Mesodermal cell (in vitro differentiated cells): ENCODE measurements at regions not wholly inside any gene's neighbourhood (a gene's known extent, or its start where the extent isn't known, plus 50 kb on each side); places are given as distances from the start of the nearest gene placed in this dataset.

Experiments used
- H3K27ac ChIP-seq: 2 replicates; pipeline ENCODE4 v1.7.0; 2013; ENCODE audit warnings: mild to moderate bottlenecking, low read depth, low read length, moderate library complexity; ENCODE audit not compliant: severe bottlenecking
- H3K36me3 ChIP-seq: 2 replicates; pipeline ENCODE4 v1.7.1; 2013; ENCODE audit warnings: mild to moderate bottlenecking, low read length, moderate library complexity; ENCODE audit not compliant: control insufficient read depth, insufficient read depth
- H3K4me1 ChIP-seq: one replicate; pipeline ENCODE4 v1.7.1; 2013; ENCODE audit warnings: mild to moderate bottlenecking, low read length; ENCODE audit not compliant: insufficient read depth, control insufficient read depth, poor library complexity, severe bottlenecking
- H3K4me3 ChIP-seq: 2 replicates; pipeline ENCODE4 v1.7.0; 2013; ENCODE audit warnings: low read length, control low read depth, mild to moderate bottlenecking; ENCODE audit not compliant: insufficient read depth, poor library complexity, severe bottlenecking; ENCODE audit errors: extremely low read depth
- H3K9me3 ChIP-seq: 2 replicates; pipeline ENCODE4 v1.7.1; 2013; ENCODE audit warnings: mild to moderate bottlenecking, low read length, moderate library complexity; ENCODE audit not compliant: control insufficient read depth
- WGBS, 2 experiments: methylation state at CpG; one replicate each; pipeline ENCODE4 v1.1.5; 2013; ENCODE audit warnings: missing lambda C conversion rate in 2 of 2; ENCODE audit not compliant: insufficient coverage in 2 of 2; 5-methylcytosine and 5-hydroxymethylcytosine counted together

DNA sequence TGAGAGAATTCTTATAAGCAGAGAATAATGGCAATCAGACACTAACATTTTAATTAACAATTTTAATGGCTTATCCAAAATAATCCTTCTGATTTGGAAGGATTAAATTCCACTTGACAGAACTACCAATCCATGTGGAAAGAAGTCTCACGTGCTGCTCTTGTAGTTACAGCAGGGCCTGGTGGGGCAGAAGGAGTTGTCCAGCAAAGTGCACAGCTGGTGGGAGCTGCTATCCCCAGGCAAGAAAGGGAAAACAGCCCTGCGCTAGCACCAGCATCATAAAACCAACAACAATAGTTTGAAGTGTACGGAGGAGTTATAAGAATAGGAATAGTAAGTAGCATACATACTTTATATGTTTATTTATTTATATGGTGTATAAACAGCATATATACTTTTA, 127.4 kb upstream of the TRIM2 start:
- no peaks in the 10 kb centered on the region for H3K36me3 ChIP-seq
- H3K9me3 ChIP-seq = no peaks in the 10 kb centered on the region
- H3K4me3 ChIP-seq = no peak overlapping the region
- no peaks in the 10 kb centered on the region for H3K4me1 ChIP-seq
- H3K27ac ChIP-seq = no peak overlapping the region
- WGBS, 2 experiments = no CpG with 5 or more reads among the region's 3 CpGs

DNA sequence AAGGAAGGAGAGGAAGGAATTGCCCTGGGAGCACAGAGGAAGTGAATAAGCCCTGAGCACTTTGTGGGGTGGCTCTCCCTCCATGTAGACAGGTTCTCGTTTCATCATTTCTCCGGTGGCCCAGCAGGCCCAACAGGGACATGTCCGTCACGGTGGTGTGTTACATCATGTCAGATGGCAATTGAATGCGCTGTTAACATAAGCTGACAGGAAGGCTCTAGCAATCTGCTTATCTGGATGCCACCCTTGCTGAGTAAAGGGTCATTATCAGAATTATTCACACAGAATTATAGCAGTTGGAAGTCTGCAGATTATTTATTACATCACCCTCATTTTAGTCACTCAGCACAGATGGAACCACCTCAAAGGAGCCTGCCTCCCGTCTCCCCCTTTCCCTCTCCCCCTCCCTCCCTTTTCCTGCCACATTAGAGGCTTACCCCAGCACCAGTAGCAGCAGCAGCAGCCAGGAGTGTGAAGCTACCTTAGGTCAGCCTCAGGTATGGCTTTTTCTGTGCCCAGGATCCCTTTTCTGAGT, 124.3 kb upstream of the TRIM2 start:
- Histone ChIP-seq H3K9me3 (no peaks in the 10 kb centered on the region), H3K27ac (no peak overlapping the region), H3K4me1 (peaks cover 4% of the 10 kb centered on the region), H3K4me3 (no peak overlapping the region), H3K36me3 (no peaks in the 10 kb centered on the region)
- WGBS, 2 experiments = 91 to 100% methylated on average over 6 of the region's 6 CpGs

DNA sequence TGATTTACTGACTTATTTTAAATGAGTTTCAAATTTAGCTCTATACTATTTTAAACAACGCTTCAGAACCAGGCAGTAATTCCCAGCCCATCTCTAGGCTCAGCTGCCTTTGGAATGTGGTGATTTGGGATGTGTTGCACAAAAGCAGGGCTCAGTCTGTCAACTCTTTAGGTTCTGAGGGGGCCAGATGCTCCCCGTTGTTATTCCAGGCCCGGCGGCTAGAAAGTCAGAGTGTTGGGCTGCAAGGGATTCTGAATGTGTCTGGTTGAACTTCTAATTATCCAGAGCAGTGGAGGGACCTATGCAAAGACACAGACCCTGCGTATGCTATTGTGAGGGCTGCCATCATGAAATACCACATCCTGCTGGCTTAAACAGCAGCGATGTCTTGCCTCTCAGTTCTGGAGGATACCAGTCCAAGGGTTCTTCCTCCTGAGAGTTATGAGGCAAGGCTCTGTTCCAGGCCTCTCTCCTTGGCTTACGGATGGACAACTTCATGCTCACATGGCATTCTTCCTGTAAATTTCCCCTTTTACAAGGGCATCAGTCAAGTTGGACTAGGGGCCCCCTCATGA, 123.2 kb upstream of the TRIM2 start:
- no peaks in the 10 kb centered on the region for H3K36me3 ChIP-seq
- H3K9me3 ChIP-seq = no peaks in the 10 kb centered on the region
- no peak overlapping the region for H3K4me3 ChIP-seq
- 96 to 97% methylated on average over 6 of the region's 7 CpGs for WGBS, 2 experiments
- peaks cover 4% of the 10 kb centered on the region for H3K4me1 ChIP-seq
- H3K27ac ChIP-seq = no peak overlapping the region

DNA sequence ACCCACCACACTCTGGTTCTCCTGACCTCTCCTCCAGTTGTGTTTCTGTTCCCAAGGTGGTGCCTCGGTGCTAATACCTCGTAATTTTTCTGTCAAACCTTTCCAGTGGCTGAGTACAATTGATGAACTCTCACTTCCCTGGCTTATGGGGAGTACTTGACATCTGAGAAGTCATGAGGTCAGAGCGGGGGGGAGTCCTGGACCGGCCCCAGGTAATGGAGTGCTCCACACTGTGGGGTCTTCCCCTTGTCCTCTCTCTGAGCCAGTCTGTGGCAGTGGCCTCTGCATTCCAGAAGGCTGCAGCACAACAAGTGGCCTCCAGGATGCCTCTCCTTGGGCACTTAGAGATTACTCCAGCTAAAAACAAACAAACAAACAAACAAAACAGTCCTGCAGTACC, 122.5 kb upstream of the TRIM2 start:
- 80 to 96% methylated on average over 1 to 3 of the region's 4 CpGs for WGBS, 2 experiments
- H3K36me3 ChIP-seq = no peaks in the 10 kb centered on the region
- no peaks in the 10 kb centered on the region for H3K9me3 ChIP-seq
- peaks cover 4% of the 10 kb centered on the region for H3K4me1 ChIP-seq
- H3K27ac ChIP-seq = no peak overlapping the region
- no peak overlapping the region for H3K4me3 ChIP-seq

DNA sequence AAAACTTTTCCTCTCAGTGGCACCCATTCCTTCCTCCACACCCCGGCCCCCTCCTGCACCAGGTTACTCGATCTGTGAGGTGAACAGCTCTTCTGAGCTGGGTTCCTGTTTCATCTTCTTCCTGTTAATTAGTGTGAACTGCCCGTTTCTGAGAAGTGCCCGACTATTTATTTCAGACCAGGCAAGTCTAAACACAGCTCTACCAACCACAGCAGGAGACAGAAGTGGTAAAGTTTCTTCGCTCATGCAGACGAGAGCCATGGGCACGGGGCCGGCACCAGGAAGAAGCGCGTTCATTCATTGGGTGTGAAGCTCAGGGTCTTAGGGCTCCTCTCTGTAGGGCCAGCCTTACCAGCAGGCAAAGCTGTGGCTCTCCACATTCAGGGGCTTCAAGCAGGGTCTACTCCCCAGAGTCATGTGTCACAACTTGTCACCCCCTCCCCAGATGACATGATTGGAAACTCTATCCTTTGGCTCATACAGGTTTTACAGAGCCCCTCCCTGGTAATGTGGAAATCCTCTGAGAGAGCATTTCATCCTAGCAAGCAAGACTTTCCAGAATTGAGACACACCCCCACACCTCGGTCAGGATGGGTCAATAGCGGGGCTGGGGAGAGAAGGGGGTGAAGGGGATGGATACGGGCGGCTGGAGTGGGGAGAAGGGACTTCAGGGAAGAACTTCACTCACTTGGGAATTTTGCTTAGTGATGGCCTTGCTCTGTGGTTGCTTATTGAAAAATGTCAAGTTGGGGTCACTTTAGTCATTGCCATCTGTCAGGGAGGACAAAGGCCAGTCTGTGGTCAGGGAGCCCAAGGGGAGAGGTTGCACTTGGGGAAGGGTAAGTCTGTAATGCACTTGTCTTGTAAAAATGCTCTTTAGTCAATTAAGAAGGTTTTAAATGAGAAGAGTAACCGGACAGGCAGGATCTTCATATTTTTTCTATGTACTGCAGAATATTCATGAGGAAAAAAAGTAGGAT, 121.6 kb upstream of the TRIM2 start:
- H3K36me3 ChIP-seq = no peaks in the 10 kb centered on the region
- no peak overlapping the region for H3K4me3 ChIP-seq
- WGBS, 2 experiments = 84 to 98% methylated on average over 12 to 13 of the region's 15 CpGs
- H3K27ac ChIP-seq = peak overlapping the region; percentile 73
- no peaks in the 10 kb centered on the region for H3K9me3 ChIP-seq
- peaks cover 4% of the 10 kb centered on the region for H3K4me1 ChIP-seq

DNA sequence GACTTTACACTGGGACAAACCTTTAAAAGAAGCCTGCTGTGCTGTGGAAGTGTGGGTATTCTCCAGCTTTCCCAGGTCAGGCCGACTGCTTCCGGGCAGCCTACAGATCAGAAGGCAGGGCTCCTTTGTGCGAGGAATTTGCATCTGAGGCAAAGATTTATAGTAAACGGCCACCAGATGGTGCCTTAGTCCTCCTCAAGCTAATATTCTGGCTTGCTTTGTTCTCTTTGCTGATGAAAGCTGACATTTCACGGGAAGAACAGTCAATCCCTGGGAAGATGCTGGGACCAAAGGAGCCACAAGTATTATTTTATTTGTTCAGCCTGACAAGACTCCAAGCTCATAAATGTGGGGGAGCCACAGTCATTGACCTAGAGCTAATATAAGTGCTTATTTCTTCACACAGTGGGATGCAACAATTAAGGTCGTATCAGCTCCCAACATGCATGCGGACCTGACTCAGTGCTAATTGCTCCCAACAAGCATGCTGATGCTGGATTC, 120.7 kb upstream of the TRIM2 start:
- Histone ChIP-seq H3K4me1 (peaks cover 4% of the 10 kb centered on the region), H3K4me3 (no peak overlapping the region), H3K36me3 (no peaks in the 10 kb centered on the region), H3K9me3 (no peaks in the 10 kb centered on the region), H3K27ac (peak overlapping the region; percentile 73)
- WGBS, 2 experiments = 10 to 21% methylated on average over 6 of the region's 7 CpGs

DNA sequence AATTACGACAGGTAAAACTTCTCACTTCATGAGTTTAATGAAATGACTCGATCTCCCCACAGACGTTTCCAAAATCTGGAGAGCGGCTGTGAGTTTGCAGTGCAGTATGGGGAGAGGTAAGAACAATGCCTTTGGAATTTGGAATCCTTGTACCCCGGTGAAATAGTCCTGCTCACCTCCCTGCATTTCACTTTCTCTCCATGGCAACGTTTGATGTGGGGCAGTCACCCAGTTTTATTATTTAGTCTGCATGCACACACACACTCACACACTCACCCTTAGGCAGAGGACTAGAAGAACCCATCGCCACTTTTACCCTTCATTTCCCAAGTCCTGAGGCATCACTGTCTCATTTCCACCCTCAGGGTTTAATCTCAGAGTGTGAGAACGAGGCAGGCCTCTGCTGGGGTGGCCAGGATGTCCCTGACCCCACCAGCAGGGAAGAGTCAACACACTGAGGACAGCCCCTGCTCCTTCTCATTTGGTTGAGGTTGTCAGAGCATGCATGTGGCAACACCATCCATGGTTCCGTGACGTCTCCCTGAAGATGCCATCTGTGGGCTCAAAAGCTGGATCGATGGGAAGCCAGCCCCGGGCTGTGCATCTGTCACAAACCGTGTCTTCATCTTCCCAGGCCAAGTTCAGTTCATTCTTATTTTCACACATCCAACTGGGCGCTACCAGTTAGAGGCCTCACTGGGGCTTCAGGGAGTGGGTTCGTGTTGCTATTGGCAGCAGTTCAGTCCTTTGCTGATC, 119.8 kb upstream of the TRIM2 start:
- Histone ChIP-seq H3K9me3 (no peaks in the 10 kb centered on the region), H3K4me3 (no peak overlapping the region), H3K27ac (peak overlapping the region; percentile 60), H3K4me1 (peaks cover 4% of the 10 kb centered on the region), H3K36me3 (no peaks in the 10 kb centered on the region)
- 87 to 93% methylated on average over 11 to 13 of the region's 15 CpGs for WGBS, 2 experiments

DNA sequence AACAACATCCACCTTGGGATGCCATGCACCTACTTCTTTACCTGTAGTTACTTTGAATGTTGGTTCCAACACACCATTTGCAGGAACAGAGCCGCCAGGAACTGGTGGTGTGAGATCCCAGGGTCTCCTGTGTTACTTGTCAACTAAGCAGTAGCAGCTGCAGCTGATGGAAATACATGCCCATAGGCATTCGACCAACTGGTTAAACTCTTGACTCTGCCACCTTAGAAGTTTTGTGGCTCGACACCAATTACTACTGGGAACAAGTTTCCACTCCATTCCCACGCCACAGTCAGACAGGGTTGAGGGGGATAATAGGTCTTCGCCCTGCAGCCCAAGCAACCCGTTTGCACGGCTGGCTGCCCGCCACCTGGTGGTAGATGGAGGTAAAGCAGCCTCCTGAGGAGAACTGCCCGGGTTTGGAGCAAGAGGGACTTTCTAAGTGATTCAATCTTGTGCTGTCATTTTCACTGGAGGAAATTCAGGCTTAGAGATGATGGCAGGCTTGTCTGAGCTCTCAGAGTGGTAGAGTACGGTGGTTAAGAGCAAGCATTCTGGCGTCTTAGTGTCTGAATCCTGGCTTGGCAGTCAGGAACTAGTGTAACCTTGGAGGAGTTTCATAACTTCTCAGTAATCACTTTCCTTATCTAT, 119.1 kb upstream of the TRIM2 start:
- H3K36me3 ChIP-seq = no peaks in the 10 kb centered on the region
- no peaks in the 10 kb centered on the region for H3K9me3 ChIP-seq
- H3K4me3 ChIP-seq = no peak overlapping the region
- WGBS, 2 experiments = 19% methylated on average over 8 of the region's 11 CpGs
- no peak overlapping the region for H3K27ac ChIP-seq
- H3K4me1 ChIP-seq = peaks cover 4% of the 10 kb centered on the region

DNA sequence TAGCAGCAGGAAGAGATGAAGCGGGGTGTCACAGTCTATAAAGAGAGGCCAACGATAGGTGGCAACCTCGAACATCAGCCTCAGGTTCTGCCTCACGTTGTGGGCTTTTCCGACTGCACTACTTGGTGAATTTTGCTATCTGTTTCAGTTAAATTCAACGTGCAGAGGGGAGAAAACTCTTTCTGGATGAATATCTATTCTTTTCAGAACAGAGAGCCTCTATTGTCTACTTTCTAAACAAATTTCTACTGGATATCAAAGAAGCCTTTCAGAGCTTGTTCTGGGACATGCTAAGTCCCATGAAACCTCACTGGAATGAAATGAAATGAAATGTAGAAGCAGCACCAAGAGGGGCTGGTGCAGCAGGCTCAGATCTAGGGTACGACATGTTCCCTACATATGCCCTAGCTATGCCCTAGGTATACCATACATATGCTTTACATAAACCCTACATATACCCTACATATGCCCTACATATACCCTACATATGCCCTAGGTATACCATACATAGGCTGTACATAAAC, 116.5 kb upstream of the TRIM2 start:
- Histone ChIP-seq H3K4me1 (peaks cover 4% of the 10 kb centered on the region), H3K36me3 (no peaks in the 10 kb centered on the region), H3K27ac (no peak overlapping the region), H3K9me3 (no peaks in the 10 kb centered on the region), H3K4me3 (no peak overlapping the region)
- WGBS, 2 experiments = 87 to 92% methylated on average over 5 to 6 of the region's 7 CpGs

DNA sequence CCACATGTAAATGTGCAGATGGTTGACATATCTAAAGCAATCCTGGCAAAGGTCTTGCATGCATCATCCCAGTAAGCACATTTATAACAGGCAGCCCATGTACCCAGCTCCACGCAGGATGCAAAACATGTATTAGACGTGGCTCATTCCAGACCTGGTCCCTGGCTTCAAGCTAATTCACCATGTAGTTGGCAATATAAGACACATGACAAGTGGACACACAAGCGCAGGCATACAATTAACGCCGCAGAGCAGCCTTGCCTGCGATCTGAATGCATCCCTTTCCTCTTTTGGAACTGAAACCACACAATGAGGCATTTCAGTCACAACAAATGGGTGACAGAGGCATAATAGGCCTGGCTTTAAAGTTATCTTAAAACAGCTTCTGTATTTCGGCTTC, 114.5 kb upstream of the TRIM2 start:
- Histone ChIP-seq H3K36me3 (no peaks in the 10 kb centered on the region), H3K4me1 (no peaks in the 10 kb centered on the region), H3K27ac (no peak overlapping the region), H3K9me3 (no peaks in the 10 kb centered on the region), H3K4me3 (no peak overlapping the region)
- 90 to 93% methylated on average over 2 to 6 of the region's 7 CpGs for WGBS, 2 experiments
